ENCODE measurements at regions not wholly inside any gene's neighbourhood (a gene's known extent, or its start where the extent isn't known, plus 50 kb on each side); places are given as distances from the start of the nearest gene placed in this dataset.
"Not testable (repeated sequence)": the region's sequence is repeated elsewhere in the genome, so short reads cannot be mapped to it uniquely, and the experiment has no call there.

GRCh38 chr14:37791384-37792036, 196.1 kb downstream of the TTC6 start:
- DNase-seq: no peak

- DNase-seq: no peak
Measured at GRCh38 chr14:37792124-37792523, 196.7 kb downstream of the TTC6 start.

DNA sequence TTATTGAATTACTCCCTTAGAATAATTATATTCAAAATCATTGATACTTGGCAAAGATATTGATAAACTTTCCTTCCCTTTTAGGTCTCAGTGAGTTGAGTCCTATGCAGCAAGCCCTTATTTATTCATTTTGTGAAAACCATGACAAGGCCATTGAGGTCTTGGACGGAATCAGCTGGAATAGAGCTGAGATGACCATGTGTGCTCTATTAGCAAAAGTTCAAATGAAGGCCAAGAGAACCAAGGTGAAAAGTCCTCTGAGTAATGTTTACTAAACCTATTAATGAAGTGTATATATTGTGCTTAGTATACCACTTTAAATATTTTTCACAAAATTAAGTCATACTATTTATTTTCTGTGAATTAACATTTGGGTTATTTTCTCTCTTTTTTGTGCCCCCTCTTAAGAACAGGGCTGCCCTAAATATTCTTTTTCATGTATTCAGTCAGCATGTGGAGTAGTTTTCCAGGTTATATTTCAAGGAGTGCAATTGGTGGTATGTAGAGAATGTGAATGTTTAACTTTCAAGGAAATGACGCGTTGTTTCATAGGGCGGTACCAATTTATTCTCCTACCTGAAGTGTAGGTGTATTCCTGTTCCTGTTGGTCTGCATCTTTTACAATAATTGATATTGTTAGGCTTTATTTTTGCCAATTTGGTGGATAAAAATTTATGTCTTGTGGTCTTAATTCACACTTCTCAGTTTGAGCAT, 201.4 kb downstream of the TTC6 start:
- DNase-seq: no peak

DNA sequence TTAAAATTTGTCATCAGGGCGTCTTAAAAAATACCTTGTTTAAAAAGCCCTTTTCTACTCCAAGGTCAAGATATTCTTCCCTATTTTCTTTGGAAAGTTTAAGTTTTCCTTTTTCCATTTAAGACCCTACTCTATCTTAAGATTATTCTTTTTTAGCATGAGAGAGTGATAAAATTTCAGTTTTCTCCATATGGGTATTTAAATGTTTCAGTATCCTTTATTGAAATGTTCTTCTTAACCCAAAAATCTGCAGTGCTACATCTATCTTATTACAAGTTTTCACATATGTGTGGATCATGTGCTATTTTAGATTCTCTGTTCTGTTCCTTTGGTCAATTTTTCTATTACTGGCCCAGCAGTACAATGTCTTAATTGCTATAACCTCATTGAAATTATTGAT, 202.2 kb downstream of the TTC6 start:
- no peak for DNase-seq

DNA sequence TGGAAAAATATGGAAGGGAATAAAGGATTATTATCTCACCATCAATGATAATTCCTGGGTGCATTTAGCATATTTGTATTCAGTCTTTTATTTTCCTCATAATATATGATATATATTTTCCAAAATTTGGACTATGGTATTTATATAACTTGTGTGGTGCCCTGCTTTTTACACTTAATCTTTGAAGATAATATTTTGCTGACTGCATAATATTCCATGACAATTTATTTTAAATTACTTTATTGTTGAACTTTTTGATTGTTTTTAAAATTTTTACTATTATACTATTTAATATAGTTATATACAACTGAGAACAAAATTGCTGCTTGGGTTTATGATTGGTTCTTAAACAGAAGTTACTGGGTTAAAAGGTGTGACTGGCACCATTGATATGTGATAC, 212.3 kb downstream of the TTC6 start:
- DNase-seq: no peak

- DNase-seq: no peak
Measured at GRCh38 chr14:37810094-37810801, 214.8 kb downstream of the TTC6 start.

DNA sequence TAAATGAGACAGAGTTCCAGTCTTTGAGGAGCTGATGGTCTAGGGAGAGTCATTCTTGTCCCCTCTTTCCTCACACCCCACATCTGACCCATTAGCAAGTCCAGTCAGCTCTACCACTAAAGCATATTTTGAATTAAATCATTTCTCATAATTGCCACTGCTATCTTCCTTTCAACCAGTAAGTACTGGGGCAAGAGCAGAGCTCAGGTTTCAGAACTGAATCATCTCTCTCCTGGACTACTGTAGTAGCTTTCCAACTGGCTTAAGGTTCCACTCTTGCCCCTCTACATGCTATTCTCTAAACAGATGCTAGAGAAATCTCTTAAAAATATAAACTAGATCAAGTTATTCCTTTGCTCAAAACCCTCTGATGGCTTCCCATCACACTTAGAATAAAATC, 218.3 kb downstream of the TTC6 start:
- no peak for DNase-seq

GRCh38 chr14:37816135-37816534, 220.7 kb downstream of the TTC6 start:
- no peak for DNase-seq

DNA sequence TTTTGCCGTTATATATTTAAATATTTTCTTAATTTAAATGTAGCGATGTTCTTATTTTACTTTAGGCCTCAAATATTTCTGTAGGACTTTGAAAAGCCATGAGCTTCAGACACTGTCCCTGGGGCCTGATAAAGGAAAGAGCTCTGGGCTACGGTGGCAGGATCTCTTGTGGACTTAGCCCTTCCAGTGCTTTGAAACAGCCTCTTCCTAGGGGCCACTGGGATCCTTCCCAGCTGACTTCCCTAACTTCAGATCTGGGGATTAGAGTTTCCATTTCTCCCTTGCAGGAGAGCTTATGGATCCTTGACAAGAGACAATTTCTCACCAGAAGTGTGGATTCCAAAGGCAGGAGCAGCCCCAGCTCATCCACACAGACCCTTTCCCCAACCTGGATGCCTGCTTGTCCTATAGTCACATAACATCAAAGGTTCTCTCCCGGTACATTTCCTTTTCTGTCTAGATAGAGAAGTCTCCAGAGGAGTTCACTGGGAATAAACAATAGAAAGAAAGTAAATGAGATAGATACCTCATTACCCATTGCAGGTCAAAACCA, 221.4 kb downstream of the TTC6 start:
- DNase-seq: no peak

DNA sequence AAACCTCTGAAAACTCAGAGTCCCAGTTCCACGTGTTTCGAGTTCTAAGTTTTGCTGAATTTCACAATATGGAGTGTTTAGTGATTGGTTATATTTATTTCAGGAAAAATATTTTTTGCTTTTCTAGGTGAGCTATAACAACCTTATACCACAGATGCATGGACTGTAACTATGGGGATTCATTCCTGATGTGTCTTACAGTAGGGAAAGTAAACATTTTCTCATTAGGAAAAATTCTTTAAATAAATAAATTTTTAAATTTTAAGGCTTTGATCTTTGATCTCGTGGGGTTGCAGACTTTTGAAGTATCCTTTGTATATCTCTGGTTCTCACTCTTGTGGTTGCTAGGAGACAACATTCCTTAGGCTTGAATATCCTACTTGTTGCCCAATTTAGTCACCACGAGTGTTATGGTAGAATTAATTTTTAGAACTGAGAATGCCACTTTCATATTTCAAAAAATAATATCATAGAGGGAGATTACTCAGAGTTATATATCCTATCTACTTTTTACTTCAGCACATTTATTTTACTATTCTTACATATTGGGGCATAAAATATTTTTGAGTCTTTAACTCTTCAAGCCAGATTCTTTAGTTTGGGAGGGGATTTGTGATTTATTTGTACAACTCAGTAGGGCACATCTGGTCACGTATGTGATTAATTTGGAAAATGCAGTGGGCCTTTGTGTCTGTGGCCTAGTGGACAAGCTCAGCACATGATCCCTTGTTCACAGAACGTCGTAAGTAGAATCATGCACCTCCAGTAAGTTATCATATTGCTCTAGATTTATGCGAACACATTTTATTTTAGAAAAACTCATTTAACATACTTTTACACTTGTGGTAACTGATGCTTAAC, 224.0 kb downstream of the TTC6 start:
- DNase-seq: no peak

DNA sequence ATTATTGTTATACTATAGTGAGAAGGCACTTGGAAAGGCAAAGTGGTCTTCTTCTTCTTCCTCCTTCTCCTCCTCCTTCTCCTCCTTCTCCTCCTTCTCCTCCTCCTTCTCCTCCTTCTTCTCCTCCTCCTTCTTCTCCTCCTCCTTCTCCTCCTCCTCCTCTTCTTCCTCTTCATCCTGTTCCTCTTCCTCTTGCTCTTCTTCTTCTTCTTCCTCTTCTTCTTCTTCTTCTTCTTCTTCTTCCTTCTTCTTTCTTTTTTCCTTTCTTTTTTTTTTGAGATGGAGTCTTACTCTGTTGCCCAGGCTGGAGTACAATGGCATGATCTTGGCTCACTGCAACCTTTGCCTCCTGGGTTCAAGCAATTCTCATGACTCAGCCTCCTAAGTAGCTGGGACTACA, 225.4 kb downstream of the TTC6 start:
- DNase-seq: not testable (repeated sequence)

DNA sequence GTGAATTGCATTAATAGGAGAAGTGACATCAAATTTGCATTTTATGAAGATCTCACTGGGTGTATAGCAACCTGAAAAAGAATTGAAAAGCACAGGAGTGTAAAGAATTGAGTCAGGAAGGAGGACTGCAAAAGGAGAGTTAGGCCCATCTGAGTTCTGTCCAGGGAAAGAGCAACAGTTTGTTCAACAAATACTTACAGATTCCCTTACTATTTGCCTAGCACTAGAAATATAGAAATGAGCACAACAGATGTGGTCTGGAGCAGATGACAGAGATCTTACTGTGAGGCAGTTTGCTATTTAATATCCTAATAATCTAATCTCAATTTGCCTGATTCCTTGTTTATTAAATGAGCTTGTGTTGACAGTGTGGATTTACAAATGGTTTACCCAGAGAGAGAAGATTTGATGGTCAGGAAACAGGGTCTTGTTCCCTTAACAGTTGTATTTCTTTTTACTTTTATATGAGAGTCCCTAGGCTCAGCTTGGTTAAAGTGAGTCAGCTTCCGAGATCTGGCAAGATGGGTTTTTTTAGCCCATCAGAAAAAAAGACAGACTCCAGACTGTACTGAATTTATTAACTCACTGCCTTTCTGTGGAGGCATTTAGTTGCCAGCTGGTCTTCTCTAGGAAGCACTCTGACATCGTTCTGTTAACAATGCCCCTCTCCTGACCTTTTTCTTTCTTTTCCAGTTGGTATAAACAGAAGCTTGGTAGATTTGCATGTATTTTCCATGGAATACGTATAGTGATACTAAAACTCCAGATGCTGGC, 229.7 kb downstream of the TTC6 start:
- DNase-seq: no peak

DNA sequence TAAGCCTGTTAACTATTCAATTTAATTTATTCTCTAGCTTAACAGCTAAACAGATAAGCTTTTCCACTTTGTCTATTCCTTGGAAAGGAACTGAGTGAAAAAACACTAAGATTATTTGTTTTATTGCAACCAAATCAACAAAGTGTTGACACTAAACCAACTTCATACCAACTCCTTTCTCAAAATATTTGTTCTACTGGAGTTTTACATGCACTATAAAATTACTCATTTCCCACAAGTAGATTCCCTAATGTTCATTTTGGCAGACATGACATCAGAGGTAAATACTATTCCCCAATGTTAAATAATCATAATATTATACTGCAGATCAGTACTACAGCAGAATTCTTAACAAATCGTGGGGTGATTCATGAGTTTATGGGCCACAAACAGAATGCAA, 231.4 kb downstream of the TTC6 start:
- no peak for DNase-seq

GRCh38 chr14:37830271-37830670, 234.8 kb downstream of the TTC6 start:
- no peak for DNase-seq

- no peak for DNase-seq
Measured at GRCh38 chr14:37834275-37834674, 238.8 kb downstream of the TTC6 start.

DNA sequence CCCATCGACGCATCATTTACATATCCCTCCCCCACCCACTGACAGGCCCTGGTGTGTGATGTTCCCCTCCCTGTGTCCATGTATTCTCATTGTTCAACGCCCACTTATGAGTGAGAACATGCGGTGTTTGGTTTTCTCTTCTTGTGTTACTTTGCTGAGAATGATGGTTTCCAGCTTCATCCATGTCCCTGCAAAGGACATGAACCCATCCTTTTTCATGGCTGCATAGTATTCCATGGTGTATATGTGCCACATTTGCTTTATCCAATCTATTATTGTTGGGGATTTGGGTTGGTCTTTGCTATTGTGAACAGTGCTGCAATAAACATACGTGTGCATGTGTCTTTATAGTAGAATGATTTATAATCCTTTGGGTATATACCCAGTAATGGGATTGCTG, 243.3 kb downstream of the TTC6 start:
- not testable (repeated sequence) for DNase-seq

- DNase-seq: not testable (repeated sequence)
Measured at GRCh38 chr14:37841039-37841438, 245.6 kb downstream of the TTC6 start.

GRCh38 chr14:37842106-37842505, 246.7 kb downstream of the TTC6 start:
- DNase-seq: no peak

DNA sequence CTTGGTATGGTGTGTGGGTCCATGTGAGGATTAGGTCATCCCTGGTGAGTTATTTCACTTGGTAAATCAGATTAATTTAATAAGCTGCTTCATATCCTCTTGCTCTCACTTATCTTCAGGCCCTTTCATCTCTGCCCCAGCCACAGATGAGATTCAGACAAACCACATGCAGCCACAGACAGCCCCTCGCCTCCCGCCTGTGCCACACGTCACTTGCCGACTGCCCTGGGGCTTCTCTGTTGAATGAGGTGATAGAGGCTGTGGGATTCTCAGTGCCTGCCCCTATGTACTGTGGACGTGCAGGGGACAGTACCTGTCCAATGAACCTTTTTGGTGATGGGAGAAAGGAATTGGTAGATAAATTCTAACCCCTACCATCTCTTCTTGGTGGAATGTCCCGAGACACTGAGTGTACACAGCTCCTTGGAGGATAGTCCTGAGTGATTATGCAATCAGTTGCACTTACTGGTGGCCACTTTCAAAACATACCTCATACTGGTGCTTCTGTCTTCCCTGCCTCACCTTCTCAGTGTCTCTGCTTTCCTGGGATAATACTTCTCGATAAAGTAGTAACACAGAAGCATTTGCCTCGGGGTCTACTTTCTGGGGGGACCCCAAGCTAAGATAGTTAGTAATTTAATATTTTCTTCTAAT, 248.7 kb downstream of the TTC6 start:
- DNase-seq: no peak

DNA sequence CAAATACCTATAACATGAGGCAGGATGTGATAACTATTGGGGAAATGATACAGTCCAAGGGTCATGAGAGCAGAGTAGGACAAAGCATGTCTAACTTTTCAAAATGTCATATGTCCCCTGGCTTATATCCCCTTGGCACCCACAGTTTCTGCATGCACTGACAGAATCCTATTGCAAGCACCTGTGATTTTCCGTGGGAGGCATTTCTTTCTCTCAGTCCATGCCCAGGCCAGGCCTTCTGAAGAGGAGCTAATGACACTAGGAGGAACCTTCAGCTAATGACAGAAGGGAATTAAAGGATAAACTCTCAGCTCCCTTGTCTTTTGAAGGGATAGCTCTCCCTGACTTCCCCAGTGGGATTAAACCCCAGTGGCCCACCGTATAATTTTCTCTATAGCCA, 249.2 kb downstream of the TTC6 start:
- DNase-seq: no peak

GRCh38 chr14:37848985-37849621, 253.7 kb downstream of the TTC6 start:
- no peak for DNase-seq
